ENCODE measurements at regions not wholly inside any gene's neighbourhood (a gene's known extent, or its start where the extent isn't known, plus 50 kb on each side); places are given as distances from the start of the nearest gene placed in this dataset.

GRCh38 chr10:18859659-18860058, 188.9 kb upstream of the MALRD1 start:
- H3K4me3 ChIP-seq (ENCODE audit: low read length) = no peak overlapping the region
- Mint-ChIP-seq H3K9me3 (no peaks in the 10 kb centered on the region), H3K4me3 (no peak overlapping the region), H3K36me3 (ENCODE audit: low read depth) (no peaks in the 10 kb centered on the region), H3K27ac (no peak overlapping the region), H3K4me1 (no peaks in the 10 kb centered on the region), H3K27me3 (ENCODE audit: insufficient read depth) (no peaks in the 10 kb centered on the region)
- H3K4me1 ChIP-seq (ENCODE audit: control insufficient read depth, insufficient read depth, low read length) = no peaks in the 10 kb centered on the region
- no peaks in the 10 kb centered on the region for H3K9me3 ChIP-seq (ENCODE audit: control insufficient read depth, low read length)
- WGBS, 2 experiments (ENCODE audit: insufficient coverage in 1 of 2, insufficient read length in 1 of 2) = 75 to 96% methylated on average over 1 of the region's 1 CpG
- H3K27ac ChIP-seq (ENCODE audit: low read depth, low read length) = no peak overlapping the region
- no peak overlapping the region for H3K9ac ChIP-seq (ENCODE audit: extremely low read depth, low read length, poor library complexity, severe bottlenecking)
- H3K27me3 ChIP-seq (ENCODE audit: control insufficient read depth, insufficient read depth, low read length, poor library complexity, severe bottlenecking) = no peaks in the 10 kb centered on the region
- no peak for DNase-seq
- TF ChIP-seq CTCF (conservative IDR thresholded peaks at IDR 0.05) = no peak
- H3K36me3 ChIP-seq (ENCODE audit: control insufficient read depth, insufficient read depth, low read length) = no peaks in the 10 kb centered on the region

GRCh38 chr10:18860186-18860585, 188.4 kb upstream of the MALRD1 start:
- no peak for DNase-seq
- Histone ChIP-seq H3K9me3 (ENCODE audit: control insufficient read depth, low read length) (no peaks in the 10 kb centered on the region), H3K9ac (ENCODE audit: extremely low read depth, low read length, poor library complexity, severe bottlenecking) (no peak overlapping the region), H3K4me3 (ENCODE audit: low read length) (no peak overlapping the region), H3K27ac (ENCODE audit: low read depth, low read length) (peak overlapping the region; percentile 62), H3K4me1 (ENCODE audit: control insufficient read depth, insufficient read depth, low read length) (no peaks in the 10 kb centered on the region), H3K36me3 (ENCODE audit: control insufficient read depth, insufficient read depth, low read length) (no peaks in the 10 kb centered on the region), H3K27me3 (ENCODE audit: control insufficient read depth, insufficient read depth, low read length, poor library complexity, severe bottlenecking) (no peaks in the 10 kb centered on the region)
- no peak overlapping the region for H3K27ac Mint-ChIP-seq
- WGBS, 2 experiments (ENCODE audit: insufficient coverage in 1 of 2, insufficient read length in 1 of 2) = 71 to 82% methylated on average over 3 to 6 of the region's 7 CpGs
- no peaks in the 10 kb centered on the region for H3K4me1 Mint-ChIP-seq
- TF ChIP-seq CTCF (conservative IDR thresholded peaks at IDR 0.05) = no peak
- H3K4me3 Mint-ChIP-seq = no peak overlapping the region
- H3K9me3 Mint-ChIP-seq = no peaks in the 10 kb centered on the region
- no peaks in the 10 kb centered on the region for H3K27me3 Mint-ChIP-seq (ENCODE audit: insufficient read depth)
- no peaks in the 10 kb centered on the region for H3K36me3 Mint-ChIP-seq (ENCODE audit: low read depth)

- Mint-ChIP-seq H3K36me3 (ENCODE audit: low read depth) (no peaks in the 10 kb centered on the region), H3K27ac (no peak overlapping the region), H3K4me3 (no peak overlapping the region), H3K4me1 (no peaks in the 10 kb centered on the region), H3K27me3 (ENCODE audit: insufficient read depth) (no peaks in the 10 kb centered on the region), H3K9me3 (no peaks in the 10 kb centered on the region)
- Histone ChIP-seq H3K9me3 (ENCODE audit: control insufficient read depth, low read length) (no peaks in the 10 kb centered on the region), H3K4me3 (ENCODE audit: low read length) (no peak overlapping the region), H3K27me3 (ENCODE audit: control insufficient read depth, insufficient read depth, low read length, poor library complexity, severe bottlenecking) (no peaks in the 10 kb centered on the region), H3K27ac (ENCODE audit: low read depth, low read length) (peak overlapping the region; percentile 62), H3K9ac (ENCODE audit: extremely low read depth, low read length, poor library complexity, severe bottlenecking) (no peak overlapping the region), H3K36me3 (ENCODE audit: control insufficient read depth, insufficient read depth, low read length) (no peaks in the 10 kb centered on the region), H3K4me1 (ENCODE audit: control insufficient read depth, insufficient read depth, low read length) (no peaks in the 10 kb centered on the region)
- 68 to 73% methylated on average over 2 to 4 of the region's 4 CpGs for WGBS, 2 experiments (ENCODE audit: insufficient coverage in 1 of 2, insufficient read length in 1 of 2)
- no peak for TF ChIP-seq CTCF (conservative IDR thresholded peaks at IDR 0.05)
- no peak for DNase-seq
Measured at GRCh38 chr10:18860631-18861240, 187.9 kb upstream of the MALRD1 start.
